A549 (cell line): ENCODE measurements at regions not wholly inside any gene's neighbourhood (a gene's known extent, or its start where the extent isn't known, plus 50 kb on each side); places are given as distances from the start of the nearest gene placed in this dataset.

Source experiments
- ATAC-seq, 2 experiments: fragments of 200-7000 bp in 1 of 2; fragments of >200 bp in 1 of 2; cut with Nextera tagmentation in 1 of 2; cut with Tn5 transposase in 1 of 2; 3 replicates each; pipeline versions ENCODE4 v1.8.0 to v1.9.1; 2018 to 2020; ENCODE audit warnings: mild to moderate bottlenecking in 1 of 2, moderate library complexity in 1 of 2
- CTCF ChIA-PET: fragments of 300-600 bp; sonication (Branson Sonifier 250); formaldehyde crosslinking; extraction: SDS; loops from one replicate; lab custom pipeline; 2021; ENCODE audit warnings: antibody characterized with exemption, inconsistent platforms; lab: Yijun Ruan, JAX
- POLR2A ChIA-PET: fragments of 350-600 bp; formaldehyde crosslinking; extraction: SDS; loops from one replicate; lab custom pipeline; 2021; ENCODE audit warnings: antibody characterized with exemption, inconsistent platforms; lab: Yijun Ruan, JAX
- DNase-seq, 2 experiments: peaks; one replicate each; pipeline versions ENCODE4 v3.0.0 to v3.0.0-alpha.2; 2011 to 2016; ENCODE audit warnings: low read depth in 1 of 2, low spot score in 1 of 2
- FAIRE-seq: peaks from 2 replicates; lab custom pipeline; 2011; peaks lifted over from hg19 to GRCh38; lab: Jason Lieb, UNC
- H3K27ac ChIP-seq, 2 experiments: fragments of >200 bp; sonication (Bioruptor Twin); formaldehyde crosslinking; 3 replicates each; pipeline ENCODE4 v1.5.1; 2016 to 2017
- H3K4me1 ChIP-seq: fragments of >200 bp; sonication (Bioruptor Twin); formaldehyde crosslinking; 3 replicates; pipeline ENCODE4 v1.6.1; 2016
- H3K4me2 ChIP-seq: fragments of >200 bp; sonication (Bioruptor Twin); formaldehyde crosslinking; 3 replicates; pipeline ENCODE4 v1.6.1; 2016
- H3K4me3 ChIP-seq: fragments of >200 bp; sonication (Bioruptor Twin); formaldehyde crosslinking; 3 replicates; pipeline ENCODE4 v1.5.1; 2016
- H3K9me3 ChIP-seq: fragments of >200 bp; sonication (Bioruptor Twin); formaldehyde crosslinking; 3 replicates; pipeline ENCODE4 v1.6.1; 2016
- BCL3 ChIP-seq: fragments of >200 bp; sonication (Bioruptor Twin); formaldehyde crosslinking; IDR thresholded peaks from 3 replicates; pipeline ENCODE4 v1.6.1; 2016
- CBX2 ChIP-seq: fragments of 200-600 bp; sonication (generic); IDR thresholded peaks from 2 replicates; pipeline ENCODE4 v1.6.1; 2016; ENCODE audit warnings: low read depth, mild to moderate bottlenecking, borderline replicate concordance
- CHD2 ChIP-seq: fragments of 150-350 bp; IDR thresholded peaks from 2 replicates; pipeline ENCODE4 v1.6.1; 2014; ENCODE audit warnings: low read length; ENCODE audit not compliant: partially characterized antibody
- CTCF ChIP-seq: fragments of >200 bp; sonication (Bioruptor Twin); formaldehyde crosslinking; IDR thresholded peaks from 3 replicates; pipeline ENCODE4 v1.5.1; 2016
- EP300 ChIP-seq, 2 experiments: fragments of >200 bp; sonication (Bioruptor Twin); formaldehyde crosslinking; IDR thresholded peaks; 2 replicates in 1 of 2; 3 replicates in 1 of 2; pipeline ENCODE4 v1.6.1; 2016 to 2017
- FOSL2 ChIP-seq, 2 experiments: fragments of 450-650 bp in 1 of 2; fragments of >200 bp in 1 of 2; sonication (Bioruptor Twin) in 1 of 2; formaldehyde crosslinking; IDR thresholded peaks; 2 replicates each; pipeline versions ENCODE4 v1.5.0 to v1.6.1; 2016 to 2020; ENCODE audit warnings: mild to moderate bottlenecking in 1 of 2, moderate library complexity in 1 of 2
- FOXS1 ChIP-seq: fragments of 250-450 bp; sonication (Bioruptor Pico); IDR thresholded peaks from 2 replicates; pipeline ENCODE4 v1.5.0; 2020; ENCODE audit warnings: mild to moderate bottlenecking, moderate library complexity
- HEYL ChIP-seq: fragments of 250-450 bp; sonication (Bioruptor Pico); IDR thresholded peaks from 2 replicates; pipeline ENCODE4 v1.8.0; 2021; ENCODE audit warnings: mild to moderate bottlenecking, moderate library complexity
- HOXB5 ChIP-seq: fragments of 250-450 bp; sonication (Bioruptor Pico); IDR thresholded peaks from 2 replicates; pipeline ENCODE4 v1.5.0; 2020; ENCODE audit warnings: mild to moderate bottlenecking, moderate library complexity
- JUN ChIP-seq, 2 experiments: fragments of >200 bp; sonication (Bioruptor Twin); formaldehyde crosslinking; IDR thresholded peaks; 2 replicates in 1 of 2; 3 replicates in 1 of 2; pipeline ENCODE4 v1.6.1; 2016 to 2017
- MAX ChIP-seq: IDR thresholded peaks from 2 replicates; pipeline ENCODE4 v1.6.1; 2012
- PHF8 ChIP-seq: fragments of 200-600 bp; sonication (generic); IDR thresholded peaks from 2 replicates; pipeline ENCODE4 v1.6.1; 2016; ENCODE audit warnings: low read depth, mild to moderate bottlenecking, antibody characterized with exemption, moderate library complexity, borderline replicate concordance
- POLR2A ChIP-seq: IDR thresholded peaks from 2 replicates; pipeline ENCODE4 v1.6.1; 2012; ENCODE audit warnings: mild to moderate bottlenecking, low read length
- POLR2AphosphoS2 ChIP-seq: conservative IDR thresholded peaks from 2 replicates; pipeline ENCODE4 v1.6.1; 2012; ENCODE audit warnings: low read length, improper control_type of control experiment, inconsistent platforms
- RFX5 ChIP-seq: fragments of 450-650 bp; IDR thresholded peaks from 2 replicates; pipeline ENCODE4 v1.7.1; 2014; ENCODE audit warnings: antibody characterized with exemption, mild to moderate bottlenecking, moderate library complexity
- RNF2 ChIP-seq: fragments of 200-600 bp; sonication (generic); IDR thresholded peaks from 2 replicates; pipeline ENCODE4 v1.6.1; 2016; ENCODE audit warnings: low read depth, mild to moderate bottlenecking, antibody characterized with exemption, moderate library complexity, borderline replicate concordance
- USF2 ChIP-seq: fragments of 450-650 bp; IDR thresholded peaks from 2 replicates; pipeline ENCODE4 v1.6.1; 2014; ENCODE audit warnings: antibody characterized with exemption
- ZNF302 ChIP-seq: fragments of 250-450 bp; sonication (Bioruptor Pico); IDR thresholded peaks from 2 replicates; pipeline ENCODE4 v1.9.0; 2021; ENCODE audit warnings: inconsistent platforms, mild to moderate bottlenecking, moderate library complexity
- ZSCAN20 ChIP-seq: fragments of 250-450 bp; sonication (Bioruptor Pico); IDR thresholded peaks from 2 replicates; pipeline ENCODE4 v1.8.0; 2022; ENCODE audit warnings: mild to moderate bottlenecking, moderate library complexity
- WGBS: methylation state at CpG from one replicate; pipeline ENCODE4 v1.1.6; 2017; ENCODE audit errors: missing lambda C conversion rate; 5-methylcytosine and 5-hydroxymethylcytosine counted together
- TF ChIP-seq, protein P1 (sequence below): fragments of 200-600 bp; sonication (generic); IDR thresholded peaks from 2 replicates; pipeline ENCODE4 v1.6.1; 2016; ENCODE audit warnings: antibody characterized with exemption, mild to moderate bottlenecking, moderate library complexity
- TF ChIP-seq, protein P2 (sequence below): fragments of 150-350 bp; IDR thresholded peaks from 2 replicates; pipeline ENCODE4 v1.6.1; 2014; ENCODE audit warnings: low read depth, mild to moderate bottlenecking, low read length
- TF ChIP-seq, protein P3 (sequence below): fragments of 250-450 bp; sonication (Bioruptor Pico); IDR thresholded peaks from 2 replicates; pipeline ENCODE4 v1.5.0; 2021; ENCODE audit warnings: mild to moderate bottlenecking, moderate library complexity, borderline replicate concordance

GRCh38 chr1:228921481-228921880 lies 186.2 kb downstream of the RHOU start:
- WGBS: 88% methylated on average over 7 of the region's 7 CpGs
- Histone ChIP-seq H3K4me1 (no peaks in the 10 kb centered on the region), H3K4me2 (no peak overlapping the region), H3K4me3 (no peak overlapping the region), H3K27ac (no peak overlapping the region), H3K9me3 (no peaks in the 10 kb centered on the region)
- ChIA-PET CTCF (interaction anchor here (0.6 to 1.4 kb wide), 2 partner anchors 9 to 1432 kb away, joined by 3 to 4 read pairs; no protein-coding TSS in a partner anchor), POLR2A (no interaction called here)
- ATAC-seq: no peak
- TF ChIP-seq USF2: no peak
- TF ChIP-seq FOXS1: no peak
- TF ChIP-seq FOSL2 (IDR thresholded peaks at IDR 0.05): no peak
- TF ChIP-seq FOSL2 (CRISPR knock-in tag; IDR thresholded peaks at IDR 0.05): no peak
- no peak for TF ChIP-seq HEYL (CRISPR knock-in tag)
- TF ChIP-seq RFX5: no peak
- no peak for TF ChIP-seq RNF2
- no peak for TF ChIP-seq HOXB5
- no peak for FAIRE-seq
- no peak for DNase-seq

GRCh38 chr1:228922722-228923376 lies 187.6 kb downstream of the RHOU start:
- no peak overlapping the region for H3K4me3 ChIP-seq
- ATAC-seq: no peak
- POLR2A ChIA-PET: no interaction called here

More at GRCh38 chr1:228922722-228923376, 187.6 kb downstream of the RHOU start:
- H3K4me2 ChIP-seq: no peak overlapping the region
- DNase-seq: no peak
- no peaks in the 10 kb centered on the region for H3K4me1 ChIP-seq
- H3K9me3 ChIP-seq: no peaks in the 10 kb centered on the region
- FAIRE-seq: no peak
- H3K27ac ChIP-seq: no peak overlapping the region
- CTCF ChIA-PET: no interaction called here
- 76% methylated on average over 5 of the region's 5 CpGs for WGBS
- TF ChIP-seq ZSCAN20 (CRISPR knock-in tag): no peak
- TF ChIP-seq, protein P1, sequence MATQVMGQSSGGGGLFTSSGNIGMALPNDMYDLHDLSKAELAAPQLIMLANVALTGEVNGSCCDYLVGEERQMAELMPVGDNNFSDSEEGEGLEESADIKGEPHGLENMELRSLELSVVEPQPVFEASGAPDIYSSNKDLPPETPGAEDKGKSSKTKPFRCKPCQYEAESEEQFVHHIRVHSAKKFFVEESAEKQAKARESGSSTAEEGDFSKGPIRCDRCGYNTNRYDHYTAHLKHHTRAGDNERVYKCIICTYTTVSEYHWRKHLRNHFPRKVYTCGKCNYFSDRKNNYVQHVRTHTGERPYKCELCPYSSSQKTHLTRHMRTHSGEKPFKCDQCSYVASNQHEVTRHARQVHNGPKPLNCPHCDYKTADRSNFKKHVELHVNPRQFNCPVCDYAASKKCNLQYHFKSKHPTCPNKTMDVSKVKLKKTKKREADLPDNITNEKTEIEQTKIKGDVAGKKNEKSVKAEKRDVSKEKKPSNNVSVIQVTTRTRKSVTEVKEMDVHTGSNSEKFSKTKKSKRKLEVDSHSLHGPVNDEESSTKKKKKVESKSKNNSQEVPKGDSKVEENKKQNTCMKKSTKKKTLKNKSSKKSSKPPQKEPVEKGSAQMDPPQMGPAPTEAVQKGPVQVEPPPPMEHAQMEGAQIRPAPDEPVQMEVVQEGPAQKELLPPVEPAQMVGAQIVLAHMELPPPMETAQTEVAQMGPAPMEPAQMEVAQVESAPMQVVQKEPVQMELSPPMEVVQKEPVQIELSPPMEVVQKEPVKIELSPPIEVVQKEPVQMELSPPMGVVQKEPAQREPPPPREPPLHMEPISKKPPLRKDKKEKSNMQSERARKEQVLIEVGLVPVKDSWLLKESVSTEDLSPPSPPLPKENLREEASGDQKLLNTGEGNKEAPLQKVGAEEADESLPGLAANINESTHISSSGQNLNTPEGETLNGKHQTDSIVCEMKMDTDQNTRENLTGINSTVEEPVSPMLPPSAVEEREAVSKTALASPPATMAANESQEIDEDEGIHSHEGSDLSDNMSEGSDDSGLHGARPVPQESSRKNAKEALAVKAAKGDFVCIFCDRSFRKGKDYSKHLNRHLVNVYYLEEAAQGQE: no peak
- TF ChIP-seq, protein P2, sequence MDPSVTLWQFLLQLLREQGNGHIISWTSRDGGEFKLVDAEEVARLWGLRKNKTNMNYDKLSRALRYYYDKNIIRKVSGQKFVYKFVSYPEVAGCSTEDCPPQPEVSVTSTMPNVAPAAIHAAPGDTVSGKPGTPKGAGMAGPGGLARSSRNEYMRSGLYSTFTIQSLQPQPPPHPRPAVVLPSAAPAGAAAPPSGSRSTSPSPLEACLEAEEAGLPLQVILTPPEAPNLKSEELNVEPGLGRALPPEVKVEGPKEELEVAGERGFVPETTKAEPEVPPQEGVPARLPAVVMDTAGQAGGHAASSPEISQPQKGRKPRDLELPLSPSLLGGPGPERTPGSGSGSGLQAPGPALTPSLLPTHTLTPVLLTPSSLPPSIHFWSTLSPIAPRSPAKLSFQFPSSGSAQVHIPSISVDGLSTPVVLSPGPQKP: no peak
- TF ChIP-seq POLR2A: no peak
- no peak for TF ChIP-seq POLR2AphosphoS2
- TF ChIP-seq EP300 (IDR thresholded peaks at IDR 0.05): no peak
- no peak for TF ChIP-seq JUN (IDR thresholded peaks at IDR 0.05)
- TF ChIP-seq, protein P3, sequence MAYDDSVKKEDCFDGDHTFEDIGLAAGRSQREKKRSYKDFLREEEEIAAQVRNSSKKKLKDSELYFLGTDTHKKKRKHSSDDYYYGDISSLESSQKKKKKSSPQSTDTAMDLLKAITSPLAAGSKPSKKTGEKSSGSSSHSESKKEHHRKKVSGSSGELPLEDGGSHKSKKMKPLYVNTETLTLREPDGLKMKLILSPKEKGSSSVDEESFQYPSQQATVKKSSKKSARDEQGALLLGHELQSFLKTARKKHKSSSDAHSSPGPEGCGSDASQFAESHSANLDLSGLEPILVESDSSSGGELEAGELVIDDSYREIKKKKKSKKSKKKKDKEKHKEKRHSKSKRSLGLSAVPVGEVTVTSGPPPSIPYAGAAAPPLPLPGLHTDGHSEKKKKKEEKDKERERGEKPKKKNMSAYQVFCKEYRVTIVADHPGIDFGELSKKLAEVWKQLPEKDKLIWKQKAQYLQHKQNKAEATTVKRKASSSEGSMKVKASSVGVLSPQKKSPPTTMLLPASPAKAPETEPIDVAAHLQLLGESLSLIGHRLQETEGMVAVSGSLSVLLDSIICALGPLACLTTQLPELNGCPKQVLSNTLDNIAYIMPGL (CRISPR knock-in tag): no peak
- TF ChIP-seq CBX2: no peak
- TF ChIP-seq ZNF302: no peak
- TF ChIP-seq CHD2: no peak
- TF ChIP-seq MAX: no peak
- TF ChIP-seq CTCF: no peak
- TF ChIP-seq PHF8: no peak
- TF ChIP-seq BCL3: no peak
